SK-N-SH (cell line): ENCODE measurements at regions not wholly inside any gene's neighbourhood (a gene's known extent, or its start where the extent isn't known, plus 50 kb on each side); places are given as distances from the start of the nearest gene placed in this dataset.

Experiments
- CTCF ChIA-PET: fragments of 300-600, 350-600 bp; formaldehyde crosslinking; extraction: SDS; loops from one replicate; lab custom pipeline; 2021; lab: Yijun Ruan, JAX
- POLR2A ChIA-PET: fragments of 350-600 bp; sonication (Branson Sonifier 250); formaldehyde crosslinking; extraction: SDS; loops from one replicate; lab custom pipeline; 2020; ENCODE audit warnings: antibody characterized with exemption, inconsistent platforms; lab: Yijun Ruan, JAX
- DNase-seq: peaks from one replicate; pipeline ENCODE4 v3.0.0; 2012
- H2AFZ ChIP-seq: fragments of 200-600 bp; sonication (generic); 2 replicates; pipeline ENCODE4 v1.8.1; 2016; ENCODE audit warnings: antibody characterized with exemption, mild to moderate bottlenecking, low read depth
- H3F3A ChIP-seq: fragments of 200-600 bp; sonication (generic); replicated peaks from 2 replicates; pipeline ENCODE3; 2016; ENCODE audit warnings: antibody characterized with exemption, mild to moderate bottlenecking; ENCODE audit not compliant: insufficient read depth
- H3K27ac ChIP-seq, 2 experiments: fragments of 200-500 bp in 1 of 2; fragments of 200-600 bp in 1 of 2; sonication (Bioruptor generic) in 1 of 2; sonication (generic), shearing (Covaris generic) in 1 of 2; 2 replicates each; pipeline versions ENCODE4 v1.5.1 to v1.6.1; 2014 to 2016; ENCODE audit warnings: low read depth in 2 of 2, inconsistent platforms in 1 of 2, low read length in 1 of 2, mild to moderate bottlenecking in 1 of 2, mixed read lengths in 1 of 2
- H3K27me3 ChIP-seq: fragments of 200-600 bp; sonication (generic), shearing (Covaris generic); 2 replicates; pipeline ENCODE4 v1.6.1; 2016; ENCODE audit warnings: mixed run types; ENCODE audit not compliant: insufficient read depth
- H3K36me3 ChIP-seq, 2 experiments: fragments of 200-500 bp in 1 of 2; fragments of 200-600 bp in 1 of 2; sonication (Bioruptor generic) in 1 of 2; sonication (generic) in 1 of 2; replicated peaks in 1 of 2; 2 replicates each; pipeline versions ENCODE3 to v1.5.1; 2014 to 2016; ENCODE audit warnings: low read length in 1 of 2, mild to moderate bottlenecking in 1 of 2; ENCODE audit not compliant: insufficient read depth in 2 of 2, control insufficient read depth in 1 of 2
- H3K4me1 ChIP-seq, 2 experiments: fragments of 200-500 bp in 1 of 2; fragments of 200-600 bp in 1 of 2; sonication (Bioruptor generic) in 1 of 2; sonication (generic), shearing (Covaris generic) in 1 of 2; 2 replicates each; pipeline versions ENCODE4 v1.5.1 to v1.6.1; 2014 to 2016; ENCODE audit warnings: low read depth in 1 of 2, low read length in 1 of 2, mixed run types in 1 of 2; ENCODE audit not compliant: insufficient read depth in 2 of 2, control insufficient read depth in 1 of 2
- H3K4me2 ChIP-seq: fragments of 200-600 bp; sonication (generic), shearing (Covaris generic); 2 replicates; pipeline ENCODE4 v1.6.1; 2017; ENCODE audit warnings: mixed run types
- H3K4me3 ChIP-seq, 2 experiments: fragments of 200-500 bp in 1 of 2; fragments of 200-600 bp in 1 of 2; sonication (Bioruptor generic) in 1 of 2; sonication (generic), shearing (Covaris generic) in 1 of 2; 2 replicates each; pipeline versions ENCODE4 v1.5.1 to v1.8.1; 2014 to 2016; ENCODE audit warnings: low read depth in 2 of 2, inconsistent platforms in 1 of 2, low read length in 1 of 2, mild to moderate bottlenecking in 1 of 2, mixed read lengths in 1 of 2, moderate library complexity in 1 of 2
- H3K79me2 ChIP-seq: fragments of 200-600 bp; sonication (generic); 2 replicates; pipeline ENCODE4 v1.8.1; 2017; ENCODE audit warnings: mild to moderate bottlenecking; ENCODE audit not compliant: insufficient read depth
- H3K9ac ChIP-seq: fragments of 200-600 bp; sonication (generic); 2 replicates; pipeline ENCODE4 v1.6.1; 2017; ENCODE audit warnings: mixed run types
- H3K9me2 ChIP-seq: fragments of 200-600 bp; sonication (generic); 2 replicates; pipeline ENCODE4 v1.6.1; 2017; ENCODE audit warnings: mixed run types
- H3K9me3 ChIP-seq: fragments of 200-600 bp; sonication (generic); 2 replicates; pipeline ENCODE4 v1.6.1; 2017; ENCODE audit warnings: mixed run types, mild to moderate bottlenecking, moderate library complexity
- H4K20me1 ChIP-seq: fragments of 200-600 bp; sonication (generic); 2 replicates; pipeline ENCODE4 v1.6.1; 2017; ENCODE audit warnings: mild to moderate bottlenecking, mixed run types; ENCODE audit not compliant: insufficient read depth
- CHD2 ChIP-seq: fragments of 150-350 bp; IDR thresholded peaks from 2 replicates; pipeline ENCODE4 v1.6.1; 2018; ENCODE audit warnings: low read length; ENCODE audit not compliant: partially characterized antibody
- FOSL2 ChIP-seq: IDR thresholded peaks from 2 replicates; pipeline ENCODE4 v1.4.0; 2012; ENCODE audit warnings: low read depth, mild to moderate bottlenecking, moderate library complexity, borderline replicate concordance
- FOXJ3 ChIP-seq: sonication (generic); formaldehyde crosslinking; IDR thresholded peaks from 2 replicates; pipeline ENCODE4 v1.5.1; 2020; ENCODE audit warnings: mild to moderate bottlenecking, missing genetic modification reagents
- GATA2 ChIP-seq: sonication (generic); formaldehyde crosslinking; IDR thresholded peaks from 2 replicates; pipeline ENCODE4 v1.5.0; 2020; ENCODE audit warnings: mild to moderate bottlenecking, missing genetic modification reagents
- POLR2AphosphoS5 ChIP-seq: IDR thresholded peaks from 2 replicates; pipeline ENCODE4 v1.6.1; 2012; ENCODE audit warnings: low read depth, low read length
- RAD21 ChIP-seq: IDR thresholded peaks from 2 replicates; pipeline ENCODE4 v1.6.1; 2012; ENCODE audit warnings: mild to moderate bottlenecking, low read length
- RCOR1 ChIP-seq: fragments of 150-350 bp; IDR thresholded peaks from 2 replicates; pipeline ENCODE4 v1.6.1; 2017; ENCODE audit warnings: antibody characterized with exemption, low read length
- RFX5 ChIP-seq: IDR thresholded peaks from 2 replicates; pipeline ENCODE4 v1.6.1; 2012; ENCODE audit warnings: mild to moderate bottlenecking, improper control_type of control experiment, low read length
- RXRA ChIP-seq: IDR thresholded peaks from 2 replicates; pipeline ENCODE4 v1.4.0; 2012; ENCODE audit warnings: low read depth, mild to moderate bottlenecking, borderline replicate concordance
- SIN3A ChIP-seq: IDR thresholded peaks from 2 replicates; pipeline ENCODE4 v1.6.1; 2012; ENCODE audit warnings: low read depth, mild to moderate bottlenecking, low read length, moderate library complexity, borderline replicate concordance
- TAF1 ChIP-seq: IDR thresholded peaks from 2 replicates; pipeline ENCODE4 v1.6.1; 2012; ENCODE audit warnings: low read depth, mild to moderate bottlenecking, low read length, moderate library complexity, borderline replicate concordance
- TCF12 ChIP-seq: IDR thresholded peaks from 2 replicates; pipeline ENCODE4 v1.4.0; 2012
- USF2 ChIP-seq: fragments of 150-350 bp; IDR thresholded peaks from 2 replicates; pipeline ENCODE4 v1.6.1; 2017; ENCODE audit warnings: antibody characterized with exemption, low read length, low read depth, borderline replicate concordance
- YY1 ChIP-seq: IDR thresholded peaks from 2 replicates; pipeline ENCODE4 v1.4.0; 2012; ENCODE audit warnings: low read depth, mild to moderate bottlenecking
- ZBTB33 ChIP-seq: IDR thresholded peaks from 2 replicates; pipeline ENCODE4 v1.4.0; 2012; ENCODE audit warnings: low read depth, borderline replicate concordance
- WGBS: methylation state at CpG from one replicate; pipeline ENCODE4 v1.1.6; 2017; ENCODE audit warnings: low lambda C conversion rate; 5-methylcytosine and 5-hydroxymethylcytosine counted together

GRCh38 chr6:27782748-27783147 lies 129.4 kb downstream of the OR2B2 start:
- DNase-seq = no peak
- H3K4me2 ChIP-seq = no peak overlapping the region
- H3K9me3 ChIP-seq = no peaks in the 10 kb centered on the region
- no peak overlapping the region for H3K9ac ChIP-seq
- no peaks in the 10 kb centered on the region for H3F3A ChIP-seq
- H3K36me3 ChIP-seq = no peaks in the 10 kb centered on the region
- CTCF ChIA-PET = interaction anchor here (1.0 to 7.0 kb wide), 3 partner anchors 11 to 30 kb away, joined by 3 to 65 read pairs (median 8); no protein-coding TSS in a partner anchor
- H4K20me1 ChIP-seq = no peaks in the 10 kb centered on the region
- no peaks in the 10 kb centered on the region for H3K4me1 ChIP-seq
- no peaks in the 10 kb centered on the region; the same call in 1 of the 2 replicates for H3K27me3 ChIP-seq
- TF ChIP-seq POLR2AphosphoS5 (no peak), YY1 (no peak), RFX5 (no peak), ZBTB33 (no peak), RCOR1 (no peak), FOXJ3 (CRISPR knock-in tag) (no peak), TCF12 (no peak), GATA2 (CRISPR knock-in tag) (no peak), TAF1 (no peak), FOSL2 (no peak), USF2 (no peak), CHD2 (no peak), SIN3A (no peak), RAD21 (no peak), RXRA (no peak)
- WGBS = 81% methylated on average over 2 of the region's 2 CpGs
- POLR2A ChIA-PET = no interaction called here
- H3K9me2 ChIP-seq = no peaks in the 10 kb centered on the region
- no peak overlapping the region for H2AFZ ChIP-seq
- no peak overlapping the region for H3K27ac ChIP-seq
- H3K4me3 ChIP-seq = no peak overlapping the region
- H3K79me2 ChIP-seq = no peaks in the 10 kb centered on the region

GRCh38 chr6:27778625-27779417 lies 133.4 kb downstream of the OR2B2 start:
- DNase-seq = no peak
- Histone ChIP-seq H2AFZ (no peak overlapping the region), H3K9me2 (no peaks in the 10 kb centered on the region), H3F3A (no peaks in the 10 kb centered on the region), H3K9ac (no peak overlapping the region), H3K4me3 (no peak overlapping the region), H3K27ac (no peak overlapping the region), H3K79me2 (no peaks in the 10 kb centered on the region), H3K4me2 (no peak overlapping the region), H4K20me1 (no peaks in the 10 kb centered on the region), H3K4me1 (no peaks in the 10 kb centered on the region), H3K27me3 (no peaks in the 10 kb centered on the region), H3K9me3 (no peaks in the 10 kb centered on the region), H3K36me3 (no peaks in the 10 kb centered on the region)
- WGBS = 52% methylated on average over 7 of the region's 7 CpGs
- TF ChIP-seq FOXJ3 (CRISPR knock-in tag) = no peak
- CTCF ChIA-PET = interaction anchor here (1.3 kb wide), 1 partner anchor 11 kb away, joined by 4 read pairs; no protein-coding TSS in a partner anchor
- POLR2A ChIA-PET = no interaction called here
